ENCODE measurements at regions not wholly inside any gene's neighbourhood (a gene's known extent, or its start where the extent isn't known, plus 50 kb on each side); places are given as distances from the start of the nearest gene placed in this dataset.

DNA sequence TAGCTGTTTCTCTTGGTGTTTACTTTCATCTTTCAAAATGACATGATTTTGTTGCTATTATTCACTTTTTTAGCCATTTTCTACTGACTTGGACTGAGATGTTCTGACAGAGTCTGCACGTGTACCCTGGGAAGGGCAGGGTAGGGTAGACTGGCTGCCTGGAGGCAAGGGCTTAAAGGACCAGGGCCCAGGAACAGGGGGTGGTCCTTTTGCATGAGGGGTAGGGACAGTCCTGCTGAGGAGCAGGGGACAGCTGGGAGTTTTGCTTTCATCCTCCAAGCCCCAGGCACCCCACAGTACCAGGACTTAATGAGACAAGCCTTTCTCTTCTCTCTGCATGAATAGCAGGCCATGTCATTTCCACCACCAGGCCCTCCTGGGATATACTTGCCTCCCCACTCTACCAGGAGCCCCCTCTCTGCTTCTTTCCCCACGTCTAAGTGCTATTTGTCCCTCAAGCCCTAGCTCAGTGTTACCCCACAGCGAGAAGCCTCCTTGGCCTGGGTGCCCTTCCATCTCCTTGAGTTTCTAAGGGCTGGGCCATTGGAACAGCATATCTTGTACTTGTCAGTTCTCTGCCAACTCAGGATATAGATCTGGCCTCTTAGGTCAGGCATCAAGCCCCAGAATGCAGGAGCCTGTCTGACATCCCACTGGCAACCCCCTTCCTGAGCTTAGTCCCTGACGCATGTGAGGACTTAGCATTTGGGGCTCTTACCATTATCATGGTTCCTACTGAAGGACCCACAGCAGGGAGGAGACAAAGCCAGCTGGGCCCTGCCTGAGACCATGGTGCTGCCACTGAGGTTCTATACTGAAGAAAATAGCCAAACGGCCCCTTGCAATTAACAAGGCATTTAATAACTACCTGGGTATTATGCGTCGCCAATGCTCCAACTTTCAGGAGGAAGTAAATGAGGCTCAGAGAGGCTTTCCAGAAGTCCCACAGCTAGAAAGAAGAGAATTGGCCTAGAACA lies 78.4 kb upstream of the UNC5B start:
- no peaks in the 10 kb centered on the region for H3K79me2 ChIP-seq (ENCODE audit: insufficient read depth, low read depth)
- H3K9ac ChIP-seq, result no peak overlapping the region
- no peaks in the 10 kb centered on the region for H3K36me3 ChIP-seq (ENCODE audit: insufficient read depth)
- H3K4me3 ChIP-seq (IDR thresholded peaks at IDR 0.05; ENCODE audit: insufficient read depth, low read depth, low read length), result no peak overlapping the region
- H3K27ac ChIP-seq, result no peak overlapping the region
- H3K27me3 ChIP-seq (ENCODE audit: insufficient read depth, low read depth), result no peaks in the 10 kb centered on the region
- TF ChIP-seq, protein P1, sequence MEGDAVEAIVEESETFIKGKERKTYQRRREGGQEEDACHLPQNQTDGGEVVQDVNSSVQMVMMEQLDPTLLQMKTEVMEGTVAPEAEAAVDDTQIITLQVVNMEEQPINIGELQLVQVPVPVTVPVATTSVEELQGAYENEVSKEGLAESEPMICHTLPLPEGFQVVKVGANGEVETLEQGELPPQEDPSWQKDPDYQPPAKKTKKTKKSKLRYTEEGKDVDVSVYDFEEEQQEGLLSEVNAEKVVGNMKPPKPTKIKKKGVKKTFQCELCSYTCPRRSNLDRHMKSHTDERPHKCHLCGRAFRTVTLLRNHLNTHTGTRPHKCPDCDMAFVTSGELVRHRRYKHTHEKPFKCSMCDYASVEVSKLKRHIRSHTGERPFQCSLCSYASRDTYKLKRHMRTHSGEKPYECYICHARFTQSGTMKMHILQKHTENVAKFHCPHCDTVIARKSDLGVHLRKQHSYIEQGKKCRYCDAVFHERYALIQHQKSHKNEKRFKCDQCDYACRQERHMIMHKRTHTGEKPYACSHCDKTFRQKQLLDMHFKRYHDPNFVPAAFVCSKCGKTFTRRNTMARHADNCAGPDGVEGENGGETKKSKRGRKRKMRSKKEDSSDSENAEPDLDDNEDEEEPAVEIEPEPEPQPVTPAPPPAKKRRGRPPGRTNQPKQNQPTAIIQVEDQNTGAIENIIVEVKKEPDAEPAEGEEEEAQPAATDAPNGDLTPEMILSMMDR (conservative IDR thresholded peaks at IDR 0.05; ENCODE audit: low read depth, low read length), result no peak
- no peak overlapping the region for H3K4me2 ChIP-seq
- H3K4me1 ChIP-seq (ENCODE audit: low read depth, poor library complexity, severe bottlenecking), result no peaks in the 10 kb centered on the region
- no peaks in the 10 kb centered on the region for H4K20me1 ChIP-seq (ENCODE audit: insufficient read depth)
- no peak overlapping the region for H2AFZ ChIP-seq (ENCODE audit: low read depth)

DNA sequence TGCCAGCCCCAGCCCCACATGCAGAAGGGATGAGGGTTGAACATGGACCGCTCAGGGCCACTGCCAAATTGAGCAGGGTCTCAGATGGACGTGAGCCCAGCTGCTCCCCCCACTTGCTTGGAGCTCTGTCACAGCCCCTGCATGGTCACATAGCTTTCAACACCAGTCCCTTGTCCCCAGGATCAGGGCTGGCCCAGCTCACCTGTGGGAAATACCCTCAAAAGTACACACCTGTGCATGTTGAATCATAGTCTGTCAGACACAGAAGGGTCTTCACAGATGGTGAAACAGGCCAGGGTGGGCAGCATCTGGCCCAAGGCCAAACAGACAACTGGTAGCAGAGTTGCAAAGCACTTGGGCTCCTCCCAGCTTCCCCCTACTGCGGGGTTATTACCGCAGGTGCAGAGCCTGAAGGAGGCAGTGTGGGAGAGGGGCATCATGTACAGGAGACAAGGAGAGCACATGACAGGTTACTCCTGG lies 77.6 kb upstream of the UNC5B start:
- TF ChIP-seq, protein P1 (conservative IDR thresholded peaks at IDR 0.05; ENCODE audit: low read depth, low read length), result no peak
- Histone ChIP-seq H3K79me2 (ENCODE audit: insufficient read depth, low read depth) (no peaks in the 10 kb centered on the region), H3K36me3 (ENCODE audit: insufficient read depth) (no peaks in the 10 kb centered on the region), H3K4me1 (ENCODE audit: low read depth, poor library complexity, severe bottlenecking) (no peaks in the 10 kb centered on the region), H3K4me2 (no peak overlapping the region), H4K20me1 (ENCODE audit: insufficient read depth) (no peaks in the 10 kb centered on the region), H3K27ac (no peak overlapping the region), H3K27me3 (ENCODE audit: insufficient read depth, low read depth) (no peaks in the 10 kb centered on the region), H2AFZ (ENCODE audit: low read depth) (no peak overlapping the region), H3K4me3 (IDR thresholded peaks at IDR 0.05; ENCODE audit: insufficient read depth, low read depth, low read length) (no peak overlapping the region), H3K9ac (no peak overlapping the region)

DNA sequence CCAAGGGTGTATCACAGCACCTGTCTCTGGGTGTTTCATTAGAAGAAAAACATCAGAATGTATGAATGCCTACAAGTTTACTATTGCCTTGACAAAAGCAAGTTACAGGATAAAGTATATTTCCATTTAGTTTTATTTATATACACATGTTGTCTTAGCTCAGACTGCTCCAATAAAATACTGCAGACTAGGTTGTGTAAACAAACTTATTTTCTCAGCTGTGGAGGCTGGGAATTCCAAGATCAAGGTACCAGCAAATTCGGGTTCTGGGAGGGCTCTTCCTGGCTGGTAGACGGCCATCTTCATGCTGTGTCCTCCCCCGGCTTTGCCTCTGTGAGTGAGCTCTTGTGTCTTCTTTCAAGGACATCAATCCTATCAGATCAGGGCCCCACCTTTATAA lies 77.1 kb upstream of the UNC5B start:
- no peaks in the 10 kb centered on the region for H3K27me3 ChIP-seq (ENCODE audit: insufficient read depth, low read depth)

DNA sequence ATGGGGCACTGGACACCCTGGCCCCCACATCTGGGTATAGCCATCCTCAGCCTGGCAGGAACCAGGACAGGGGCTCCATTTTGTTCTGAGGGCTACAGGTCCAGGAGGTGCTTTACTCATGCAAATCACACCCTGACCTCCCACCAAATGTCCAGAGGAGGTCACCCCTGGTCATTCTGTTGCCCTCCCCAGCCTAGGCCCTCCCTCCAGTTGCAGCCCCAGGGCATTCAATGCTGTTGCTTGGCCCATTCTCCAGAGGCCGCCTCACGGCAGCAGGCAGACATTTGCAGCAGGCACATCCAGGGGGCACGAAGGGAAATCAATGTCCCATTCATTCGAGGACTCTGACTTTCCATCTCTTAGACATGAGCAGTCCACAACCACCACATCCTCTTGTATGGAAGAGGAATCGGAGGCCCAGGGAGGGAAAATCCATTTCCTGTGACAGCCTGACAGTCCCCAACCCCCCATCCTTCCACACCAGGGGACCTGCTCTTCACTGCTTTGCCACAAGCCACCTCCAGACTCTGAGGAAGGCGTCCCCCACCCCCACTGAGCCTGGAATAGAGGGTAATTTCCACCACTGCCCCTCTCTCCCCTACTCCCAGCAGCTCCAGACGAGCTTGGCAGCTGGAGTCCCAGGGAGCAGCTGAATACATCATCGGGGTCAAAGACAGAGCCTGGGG lies 76.2 kb upstream of the UNC5B start:
- H2AFZ ChIP-seq (ENCODE audit: low read depth), result no peak overlapping the region
- TF ChIP-seq, protein P1 (conservative IDR thresholded peaks at IDR 0.05; ENCODE audit: low read depth, low read length), result no peak
- H4K20me1 ChIP-seq (ENCODE audit: insufficient read depth), result no peaks in the 10 kb centered on the region
- H3K4me1 ChIP-seq (ENCODE audit: low read depth, poor library complexity, severe bottlenecking), result no peaks in the 10 kb centered on the region
- H3K27ac ChIP-seq, result no peak overlapping the region
- H3K9ac ChIP-seq, result no peak overlapping the region
- H3K79me2 ChIP-seq (ENCODE audit: insufficient read depth, low read depth), result no peaks in the 10 kb centered on the region
- H3K27me3 ChIP-seq (ENCODE audit: insufficient read depth, low read depth), result no peaks in the 10 kb centered on the region
- no peak overlapping the region for H3K4me2 ChIP-seq
- no peaks in the 10 kb centered on the region for H3K36me3 ChIP-seq (ENCODE audit: insufficient read depth)
- H3K4me3 ChIP-seq (IDR thresholded peaks at IDR 0.05; ENCODE audit: insufficient read depth, low read depth, low read length), result no peak overlapping the region

More for the DNA sequence above, 77.1 kb upstream of the UNC5B start:
- no peaks in the 10 kb centered on the region for H3K4me1 ChIP-seq (ENCODE audit: low read depth, poor library complexity, severe bottlenecking)
- no peak overlapping the region for H3K27ac ChIP-seq
- H3K9ac ChIP-seq, result no peak overlapping the region
- no peak overlapping the region for H2AFZ ChIP-seq (ENCODE audit: low read depth)
- no peaks in the 10 kb centered on the region for H3K36me3 ChIP-seq (ENCODE audit: insufficient read depth)
- no peaks in the 10 kb centered on the region for H3K79me2 ChIP-seq (ENCODE audit: insufficient read depth, low read depth)
- H4K20me1 ChIP-seq (ENCODE audit: insufficient read depth), result no peaks in the 10 kb centered on the region
- TF ChIP-seq, protein P1 (conservative IDR thresholded peaks at IDR 0.05; ENCODE audit: low read depth, low read length), result no peak
- no peak overlapping the region for H3K4me3 ChIP-seq (IDR thresholded peaks at IDR 0.05; ENCODE audit: insufficient read depth, low read depth, low read length)
- no peak overlapping the region for H3K4me2 ChIP-seq

Measured in KMS-11 (cell line).